ENCODE measurements at regions not wholly inside any gene's neighbourhood (a gene's known extent, or its start where the extent isn't known, plus 50 kb on each side); places are given as distances from the start of the nearest gene placed in this dataset.

- DNase-seq (ENCODE audit: low spot score), result no peak
Measured at GRCh38 chr21:38151021-38151645, 105.7 kb upstream of the KCNJ15 start.

GRCh38 chr21:38156200-38156599 lies 100.6 kb upstream of the KCNJ15 start:
- DNase-seq (ENCODE audit: low spot score), result no peak

- peak; percentile 48 for DNase-seq (ENCODE audit: low spot score)
Measured at GRCh38 chr21:38159355-38159754, 97.4 kb upstream of the KCNJ15 start.

- no peak for DNase-seq (ENCODE audit: low spot score)
Measured at GRCh38 chr21:38165466-38166172, 91.2 kb upstream of the KCNJ15 start.

GRCh38 chr21:38166173-38166535 lies 90.6 kb upstream of the KCNJ15 start:
- DNase-seq (ENCODE audit: low spot score), result no peak

GRCh38 chr21:38167345-38167744 lies 89.4 kb upstream of the KCNJ15 start:
- no peak for DNase-seq (ENCODE audit: low spot score)

GRCh38 chr21:38170283-38170682 lies 86.5 kb upstream of the KCNJ15 start:
- DNase-seq (ENCODE audit: low spot score), result no peak

- no peak for DNase-seq (ENCODE audit: low spot score)
Measured at GRCh38 chr21:38170704-38171682, 85.8 kb upstream of the KCNJ15 start.

- DNase-seq (ENCODE audit: low spot score), result no peak
Measured at GRCh38 chr21:38171723-38172344, 85.0 kb upstream of the KCNJ15 start.

- DNase-seq (ENCODE audit: low spot score), result no peak
Measured at GRCh38 chr21:38173276-38174035, 83.3 kb upstream of the KCNJ15 start.

GRCh38 chr21:38175306-38175705 lies 81.5 kb upstream of the KCNJ15 start:
- no peak for DNase-seq (ENCODE audit: low spot score)

GRCh38 chr21:38177919-38178652 lies 78.7 kb upstream of the KCNJ15 start:
- DNase-seq (ENCODE audit: low spot score), result no peak

- DNase-seq (ENCODE audit: low spot score), result no peak
Measured at GRCh38 chr21:38178653-38179470, 77.9 kb upstream of the KCNJ15 start.

- no peak for DNase-seq (ENCODE audit: low spot score)
Measured at GRCh38 chr21:38179511-38179910, 77.3 kb upstream of the KCNJ15 start.

GRCh38 chr21:38181096-38181495 lies 75.7 kb upstream of the KCNJ15 start:
- no peak for DNase-seq (ENCODE audit: low spot score)

- no peak for DNase-seq (ENCODE audit: low spot score)
Measured at GRCh38 chr21:38182370-38182985, 74.3 kb upstream of the KCNJ15 start.

- DNase-seq (ENCODE audit: low spot score), result no peak
Measured at GRCh38 chr21:38183961-38184360, 72.8 kb upstream of the KCNJ15 start.

- no peak for DNase-seq (ENCODE audit: low spot score)
Measured at GRCh38 chr21:38186661-38187270, 70.0 kb upstream of the KCNJ15 start.

- no peak for DNase-seq (ENCODE audit: low spot score)
Measured at GRCh38 chr21:38188037-38188436, 68.8 kb upstream of the KCNJ15 start.

All from D341Med (cell line).